ENCODE measurements at regions not wholly inside any gene's neighbourhood (a gene's known extent, or its start where the extent isn't known, plus 50 kb on each side); places are given as distances from the start of the nearest gene placed in this dataset.
A peak's percentile ranks its signal among the peaks of the same experiment; 100 is the strongest.
"Not testable (repeated sequence)": the region's sequence is repeated elsewhere in the genome, so short reads cannot be mapped to it uniquely, and the experiment has no call there.

- TF ChIP-seq CTCF (IDR thresholded peaks at IDR 0.05; ENCODE audit: insufficient read depth, missing control alignments) = no peak
- DNase-seq (ENCODE audit: insufficient read length, low spot score) (no peak), FAIRE-seq (no peak)
Observed at GRCh38 chr21:34228792-34229191, 135.0 kb upstream of the KCNE2 start.

- TF ChIP-seq CTCF (IDR thresholded peaks at IDR 0.05; ENCODE audit: insufficient read depth, missing control alignments) = no peak
- DNase-seq (ENCODE audit: insufficient read length, low spot score) = no peak
- no peak for FAIRE-seq
Observed at GRCh38 chr21:34229353-34229752, 134.5 kb upstream of the KCNE2 start.

GRCh38 chr21:34233741-34234140 lies 130.1 kb upstream of the KCNE2 start:
- FAIRE-seq = not testable (repeated sequence)

GRCh38 chr21:34235514-34235913 lies 128.3 kb upstream of the KCNE2 start:
- DNase-seq (ENCODE audit: insufficient read length, low spot score) = no peak
- FAIRE-seq = no peak
- TF ChIP-seq CTCF (IDR thresholded peaks at IDR 0.05; ENCODE audit: insufficient read depth, missing control alignments) = no peak

More at GRCh38 chr21:34233741-34234140, 130.1 kb upstream of the KCNE2 start:
- not testable (repeated sequence) for DNase-seq (ENCODE audit: insufficient read length, low spot score)

- FAIRE-seq (no peak), DNase-seq (ENCODE audit: insufficient read length, low spot score) (no peak)
- TF ChIP-seq CTCF (IDR thresholded peaks at IDR 0.05; ENCODE audit: insufficient read depth, missing control alignments) = no peak
Observed at GRCh38 chr21:34242973-34243372, 120.8 kb upstream of the KCNE2 start.

- FAIRE-seq = no peak
- TF ChIP-seq CTCF (IDR thresholded peaks at IDR 0.05; ENCODE audit: insufficient read depth, missing control alignments) = peak; percentile 47
- no peak for DNase-seq (ENCODE audit: insufficient read length, low spot score)
Observed at GRCh38 chr21:34243562-34243961, 120.2 kb upstream of the KCNE2 start.

GRCh38 chr21:34252751-34253150 lies 111.1 kb upstream of the KCNE2 start:
- no peak for DNase-seq (ENCODE audit: insufficient read length, low spot score)
- FAIRE-seq = no peak
- TF ChIP-seq CTCF (IDR thresholded peaks at IDR 0.05; ENCODE audit: insufficient read depth, missing control alignments) = no peak

GRCh38 chr21:34255073-34255472 lies 108.7 kb upstream of the KCNE2 start:
- TF ChIP-seq CTCF (IDR thresholded peaks at IDR 0.05; ENCODE audit: insufficient read depth, missing control alignments) = no peak
- FAIRE-seq (no peak), DNase-seq (ENCODE audit: insufficient read length, low spot score) (no peak)

All from D721Med (cell line).